ENCODE measurements at regions not wholly inside any gene's neighbourhood (a gene's known extent, or its start where the extent isn't known, plus 50 kb on each side); places are given as distances from the start of the nearest gene placed in this dataset.
"Not testable (repeated sequence)": the region's sequence is repeated elsewhere in the genome, so short reads cannot be mapped to it uniquely, and the experiment has no call there.

- TF ChIP-seq CTCF, EP300 (IDR thresholded peaks at IDR 0.05): not testable (repeated sequence)
Measured at GRCh38 chr16:29274055-29275035, 132.2 kb downstream of the NPIPB11 start.

Data from sigmoid colon (tissue), 4 donors.